HG03442 (cell line): ENCODE measurements at regions not wholly inside any gene's neighbourhood (a gene's known extent, or its start where the extent isn't known, plus 50 kb on each side); places are given as distances from the start of the nearest gene placed in this dataset.
"Not testable (repeated sequence)": the region's sequence is repeated elsewhere in the genome, so short reads cannot be mapped to it uniquely, and the experiment has no call there.

Source experiments
- ATAC-seq: cut with Tn5 transposase; IDR thresholded peaks from one replicate; pipeline ENCODE4 v1.9.1; 2021; ENCODE audit warnings: mild to moderate bottlenecking, moderate library complexity; ENCODE audit not compliant: unreplicated experiment

DNA sequence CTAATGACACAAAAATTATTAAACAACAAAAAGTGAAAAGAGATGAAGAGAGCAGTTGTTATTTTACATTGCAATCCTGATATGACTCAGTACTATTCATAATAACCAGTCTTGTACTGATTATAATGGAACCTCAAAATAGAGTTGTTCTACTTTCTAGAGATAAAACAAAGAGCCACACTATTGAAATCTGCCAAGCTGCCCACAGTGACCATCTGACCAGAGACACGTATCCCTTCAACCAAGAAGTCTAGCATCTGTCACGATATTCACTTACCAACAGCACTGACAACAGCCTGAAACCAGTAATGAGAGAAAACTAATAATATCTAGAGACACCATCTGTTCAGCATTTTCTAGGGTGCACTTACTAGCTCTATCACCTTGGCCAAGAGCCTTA, 466.7 kb downstream of the NKX6-1 start:
- ATAC-seq = peak; percentile 85

DNA sequence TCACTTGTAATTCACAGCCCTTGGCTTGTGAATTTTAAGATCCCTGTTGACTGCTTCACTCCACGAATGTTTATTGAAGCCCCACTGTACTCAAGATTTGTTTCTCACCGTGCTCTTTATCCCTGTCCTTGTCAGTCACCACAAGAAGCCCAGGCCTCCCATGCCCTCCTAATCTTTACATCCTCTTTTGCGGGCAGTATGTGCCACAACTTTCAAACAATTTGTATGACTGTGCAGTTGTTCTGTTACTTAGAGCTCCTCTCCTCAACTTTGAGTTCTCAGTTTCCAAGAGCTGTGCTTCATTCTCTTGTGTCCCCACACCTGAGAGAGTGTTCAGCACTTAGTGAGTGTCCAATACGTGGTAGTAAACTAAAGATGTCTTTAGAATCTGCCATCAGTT, 467.7 kb downstream of the NKX6-1 start:
- peak; percentile 68 for ATAC-seq

DNA sequence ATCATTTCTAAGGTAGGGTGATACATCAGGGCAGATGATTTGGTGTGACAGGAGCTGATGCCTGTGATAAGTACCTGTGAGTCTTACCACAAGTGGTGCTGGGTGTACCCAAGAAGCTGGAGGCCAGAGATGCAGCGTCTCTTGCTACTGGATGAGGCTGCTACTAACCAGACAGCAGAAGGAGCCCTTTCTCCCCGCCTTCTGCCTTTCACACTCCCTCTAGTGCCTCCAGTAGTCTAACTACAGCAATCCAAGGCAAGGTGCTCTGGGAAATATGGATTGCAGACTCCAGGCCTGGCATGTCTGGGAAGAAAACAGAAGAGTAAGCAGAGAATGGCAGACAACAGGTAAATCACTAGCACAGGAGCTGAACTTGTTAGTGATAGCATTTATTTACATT, 470.8 kb downstream of the NKX6-1 start:
- no peak for ATAC-seq

GRCh38 chr4:84024405-84024804, 474.7 kb downstream of the NKX6-1 start:
- no peak for ATAC-seq

- no peak for ATAC-seq
Measured at GRCh38 chr4:84022564-84022963, 476.5 kb downstream of the NKX6-1 start.

GRCh38 chr4:84019626-84020025, 479.5 kb downstream of the NKX6-1 start:
- ATAC-seq = no peak

GRCh38 chr4:84003046-84003445, 467.1 kb downstream of the GPAT3 start:
- no peak for ATAC-seq

GRCh38 chr4:84001876-84002569, 466.1 kb downstream of the GPAT3 start:
- no peak for ATAC-seq

GRCh38 chr4:83996254-83996653, 460.3 kb downstream of the GPAT3 start:
- no peak for ATAC-seq

GRCh38 chr4:83993774-83994173, 457.9 kb downstream of the GPAT3 start:
- no peak for ATAC-seq

DNA sequence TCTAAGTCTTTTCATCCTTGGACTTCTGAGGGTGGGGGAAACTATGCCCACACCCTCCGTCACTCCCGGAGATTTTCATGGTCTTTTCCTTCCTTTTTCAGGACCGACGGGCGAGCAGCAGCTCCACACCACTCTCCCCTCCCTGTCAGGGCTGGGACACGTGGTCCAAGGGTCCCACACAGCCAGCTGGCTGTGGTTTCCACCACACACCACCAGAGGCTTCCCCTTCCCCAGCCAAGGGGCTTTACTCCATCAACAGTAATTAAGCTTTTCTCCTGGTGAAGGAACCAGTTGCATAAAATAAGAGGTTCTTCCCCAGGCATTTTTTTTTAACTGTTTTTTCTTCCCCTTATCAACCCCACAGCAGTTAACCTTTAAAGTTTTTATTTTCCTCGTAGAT, 453.9 kb downstream of the GPAT3 start:
- no peak for ATAC-seq

GRCh38 chr4:83981156-83981555, 445.2 kb downstream of the GPAT3 start:
- no peak for ATAC-seq

DNA sequence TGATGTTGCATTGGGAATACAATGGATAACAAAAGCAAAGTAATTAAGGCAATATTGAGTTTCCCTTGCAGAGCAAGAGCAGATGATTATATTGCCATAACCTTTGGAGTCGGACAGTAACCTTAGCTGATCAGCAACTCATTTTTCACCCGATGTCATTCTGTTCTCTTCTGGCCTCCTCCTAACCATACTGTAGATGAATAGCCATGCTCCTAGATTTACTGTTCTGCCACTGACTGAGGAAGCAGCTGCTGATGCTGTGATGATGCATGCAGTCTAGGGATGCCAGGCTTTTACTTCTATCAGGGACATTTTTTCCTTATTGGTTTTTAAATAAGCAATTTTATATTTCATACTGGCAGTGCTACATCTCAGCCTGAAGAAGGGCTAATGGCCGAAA, 443.9 kb downstream of the GPAT3 start:
- no peak for ATAC-seq

DNA sequence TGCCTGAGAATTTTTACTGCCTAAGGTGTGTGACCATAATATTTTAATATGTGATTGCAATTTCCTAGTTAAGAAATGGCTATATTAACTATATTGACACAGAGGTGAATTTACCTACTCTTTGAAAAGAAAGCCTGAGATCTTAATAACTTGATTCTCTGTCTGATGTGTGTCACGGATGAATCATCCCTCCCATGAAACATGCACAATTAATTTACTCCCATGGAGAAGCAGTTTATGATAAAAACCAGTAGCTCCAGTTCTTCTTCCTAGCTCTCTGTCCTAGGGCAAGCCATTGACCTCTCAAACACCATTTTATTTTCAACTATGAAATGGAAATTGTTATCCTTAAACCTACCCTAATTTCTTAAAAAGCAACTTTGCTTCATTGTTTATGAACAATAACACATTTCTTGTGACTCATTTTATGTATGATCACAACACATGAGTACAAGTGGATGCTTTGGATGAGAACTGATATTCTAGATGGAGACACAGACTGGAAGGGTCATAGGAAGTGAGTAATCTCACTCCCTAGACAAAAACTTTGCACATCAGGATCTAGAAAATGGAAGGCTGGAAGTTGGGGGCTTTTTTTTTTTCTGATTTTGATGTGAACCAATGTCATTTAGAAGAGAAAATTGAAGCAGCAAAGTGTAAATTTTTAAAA, 438.3 kb downstream of the GPAT3 start:
- ATAC-seq = no peak

- no peak for ATAC-seq
Measured at GRCh38 chr4:83964996-83965541, 429.2 kb downstream of the GPAT3 start.

GRCh38 chr4:83962492-83962891, 426.6 kb downstream of the GPAT3 start:
- ATAC-seq = no peak

DNA sequence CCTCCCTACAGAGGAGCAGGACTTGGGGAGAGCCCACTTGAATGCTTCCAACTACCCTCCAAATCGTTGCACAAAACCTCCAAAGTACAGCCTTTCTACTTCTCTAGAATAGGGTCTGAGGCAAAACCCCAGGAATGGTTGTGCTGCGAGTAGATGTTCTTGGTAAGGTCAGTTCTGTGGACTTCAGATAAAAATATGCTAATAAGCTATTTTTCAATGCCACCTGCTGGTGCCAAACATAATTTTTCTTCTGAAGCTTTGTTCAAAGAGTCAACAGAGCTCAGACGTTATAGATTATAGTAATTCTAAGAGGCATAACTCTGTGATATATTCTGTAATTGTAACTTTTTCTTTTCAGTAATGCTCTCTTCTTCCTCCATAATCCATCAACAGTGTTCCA, 425.7 kb downstream of the GPAT3 start:
- ATAC-seq = no peak

GRCh38 chr4:83959160-83959559, 423.3 kb downstream of the GPAT3 start:
- ATAC-seq = no peak

DNA sequence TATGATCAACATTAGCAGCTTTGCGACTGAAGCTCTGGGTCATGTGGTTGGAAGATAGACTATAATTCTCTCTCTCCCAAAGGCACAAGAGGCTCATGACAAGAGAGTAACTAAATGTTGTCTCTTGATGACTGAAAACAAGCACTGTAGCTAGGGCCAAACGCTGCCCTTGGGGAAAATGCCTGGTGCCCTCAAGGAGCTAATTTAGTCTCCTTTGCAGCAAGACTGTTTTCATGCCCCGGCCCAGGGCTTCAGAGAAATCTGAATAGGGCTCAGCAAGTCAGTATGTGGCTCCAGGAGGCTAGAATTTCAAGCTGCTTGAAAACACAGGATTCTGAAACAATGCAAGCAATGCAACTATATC, 411.9 kb downstream of the GPAT3 start:
- ATAC-seq = no peak

GRCh38 chr4:83947125-83947829, 411.4 kb downstream of the GPAT3 start:
- no peak for ATAC-seq

DNA sequence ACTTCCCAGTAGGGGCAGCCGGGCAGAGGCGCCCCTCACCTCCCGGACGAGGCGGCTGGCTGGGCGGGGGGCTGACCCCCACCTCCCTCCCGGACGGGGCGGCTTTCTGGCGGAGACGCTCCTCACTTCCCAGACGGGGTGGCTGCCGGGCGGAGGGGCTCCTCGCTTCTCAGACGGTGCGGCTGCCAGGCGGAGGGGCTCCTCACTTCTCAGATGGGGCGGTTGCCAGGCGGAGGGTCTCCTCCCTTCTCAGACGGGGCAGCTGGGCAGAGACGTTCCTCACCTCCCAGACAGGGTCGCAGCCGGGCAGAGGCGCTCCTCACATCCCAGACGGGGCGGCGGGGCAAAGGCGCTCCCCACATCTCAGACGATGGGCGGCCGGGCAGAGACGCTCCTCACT, 407.8 kb downstream of the GPAT3 start:
- ATAC-seq = not testable (repeated sequence)
